Astrocyte of the cerebellum (primary cell): ENCODE measurements at regions not wholly inside any gene's neighbourhood (a gene's known extent, or its start where the extent isn't known, plus 50 kb on each side); places are given as distances from the start of the nearest gene placed in this dataset.
"Not testable (repeated sequence)": the region's sequence is repeated elsewhere in the genome, so short reads cannot be mapped to it uniquely, and the experiment has no call there.

Source experiments
- DNase-seq: peaks from one replicate; pipeline ENCODE4 v3.0.0-alpha.2; 2011; ENCODE audit warnings: low read depth
- H3K4me3 ChIP-seq: 2 replicates; pipeline ENCODE4 v1.5.1; 2011; ENCODE audit warnings: mild to moderate bottlenecking, low read depth, low read length, moderate library complexity
- in situ Hi-C: cut with HindIII; loops from 2 replicates; pipeline ENCODE4 v1.10.0; 2017; ENCODE audit warnings: low sequenced_read_pairs
- TF ChIP-seq, protein P1 (sequence below): IDR thresholded peaks from 2 replicates; pipeline ENCODE4 v1.5.1; 2012; ENCODE audit warnings: low read length, low read depth, moderate library complexity, mild to moderate bottlenecking; ENCODE audit errors: missing control alignments

DNA sequence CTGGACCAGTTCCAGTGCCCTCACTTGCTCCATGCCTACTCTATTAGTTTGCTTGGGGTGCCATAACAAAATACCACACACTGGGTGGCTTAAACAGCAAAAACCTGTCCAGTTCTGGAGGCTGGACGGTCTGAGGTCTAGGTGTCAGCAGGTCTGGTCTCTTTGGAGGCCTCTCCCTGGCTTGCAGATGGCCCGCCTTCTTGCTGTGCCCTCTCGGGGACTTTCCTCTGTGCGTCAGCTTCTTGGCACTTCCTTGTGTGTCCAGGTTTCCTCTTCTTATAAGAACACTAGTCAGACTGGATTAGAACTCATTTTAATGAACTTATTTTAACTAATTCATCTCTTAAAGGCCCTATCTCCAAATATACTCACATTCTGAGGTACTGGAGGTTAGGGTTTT is 97.2 kb downstream of the CARTPT start:
- in situ Hi-C loops: no loop called here
- TF ChIP-seq, protein P1, sequence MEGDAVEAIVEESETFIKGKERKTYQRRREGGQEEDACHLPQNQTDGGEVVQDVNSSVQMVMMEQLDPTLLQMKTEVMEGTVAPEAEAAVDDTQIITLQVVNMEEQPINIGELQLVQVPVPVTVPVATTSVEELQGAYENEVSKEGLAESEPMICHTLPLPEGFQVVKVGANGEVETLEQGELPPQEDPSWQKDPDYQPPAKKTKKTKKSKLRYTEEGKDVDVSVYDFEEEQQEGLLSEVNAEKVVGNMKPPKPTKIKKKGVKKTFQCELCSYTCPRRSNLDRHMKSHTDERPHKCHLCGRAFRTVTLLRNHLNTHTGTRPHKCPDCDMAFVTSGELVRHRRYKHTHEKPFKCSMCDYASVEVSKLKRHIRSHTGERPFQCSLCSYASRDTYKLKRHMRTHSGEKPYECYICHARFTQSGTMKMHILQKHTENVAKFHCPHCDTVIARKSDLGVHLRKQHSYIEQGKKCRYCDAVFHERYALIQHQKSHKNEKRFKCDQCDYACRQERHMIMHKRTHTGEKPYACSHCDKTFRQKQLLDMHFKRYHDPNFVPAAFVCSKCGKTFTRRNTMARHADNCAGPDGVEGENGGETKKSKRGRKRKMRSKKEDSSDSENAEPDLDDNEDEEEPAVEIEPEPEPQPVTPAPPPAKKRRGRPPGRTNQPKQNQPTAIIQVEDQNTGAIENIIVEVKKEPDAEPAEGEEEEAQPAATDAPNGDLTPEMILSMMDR: no peak
- no peak for DNase-seq

DNA sequence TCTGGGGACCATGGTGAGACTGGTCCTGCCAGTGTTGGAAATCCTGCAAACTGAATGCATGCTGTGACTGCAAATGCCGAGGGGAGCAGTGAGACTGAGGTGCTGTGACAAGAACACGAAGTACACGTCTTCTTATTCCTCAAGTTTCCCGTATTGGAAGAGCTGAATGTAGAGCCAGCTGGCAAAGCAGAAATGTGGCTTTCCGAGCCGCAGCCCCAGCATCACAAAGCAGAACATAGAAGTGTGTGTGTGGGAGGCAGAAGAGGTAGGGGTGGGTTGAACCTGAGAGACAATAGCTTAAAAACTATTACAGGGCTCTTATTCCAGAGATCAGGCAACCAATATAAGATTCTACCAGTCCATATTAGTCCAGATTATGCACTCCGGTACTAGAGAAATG is 98.8 kb downstream of the CARTPT start:
- TF ChIP-seq, protein P1: no peak
- no peak for DNase-seq
- H3K4me3 ChIP-seq: no peak overlapping the region
- in situ Hi-C loops: no loop called here

More for the DNA sequence above, 97.2 kb downstream of the CARTPT start:
- H3K4me3 ChIP-seq: no peak overlapping the region

DNA sequence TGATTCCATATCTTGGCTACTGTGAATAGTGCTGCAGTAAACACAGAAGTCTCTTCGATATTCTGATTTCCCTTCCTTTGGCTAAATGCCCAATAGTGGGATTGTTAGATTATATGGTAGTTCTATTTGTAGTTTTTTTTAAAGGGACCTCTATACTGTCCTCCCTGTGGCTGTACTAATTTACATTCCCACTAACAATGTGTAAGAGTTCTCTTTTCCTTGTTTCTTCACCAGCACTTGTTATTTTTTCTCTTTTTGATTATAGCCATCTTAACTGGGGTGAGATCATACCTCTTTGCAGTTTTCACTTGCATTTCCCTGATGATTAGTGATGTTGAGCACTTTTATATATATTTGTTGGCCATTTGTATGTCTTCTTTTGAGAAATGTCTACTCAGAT is 102.0 kb downstream of the CARTPT start:
- H3K4me3 ChIP-seq: no peak overlapping the region
- DNase-seq: no peak
- in situ Hi-C loops: no loop called here
- TF ChIP-seq, protein P1: no peak

DNA sequence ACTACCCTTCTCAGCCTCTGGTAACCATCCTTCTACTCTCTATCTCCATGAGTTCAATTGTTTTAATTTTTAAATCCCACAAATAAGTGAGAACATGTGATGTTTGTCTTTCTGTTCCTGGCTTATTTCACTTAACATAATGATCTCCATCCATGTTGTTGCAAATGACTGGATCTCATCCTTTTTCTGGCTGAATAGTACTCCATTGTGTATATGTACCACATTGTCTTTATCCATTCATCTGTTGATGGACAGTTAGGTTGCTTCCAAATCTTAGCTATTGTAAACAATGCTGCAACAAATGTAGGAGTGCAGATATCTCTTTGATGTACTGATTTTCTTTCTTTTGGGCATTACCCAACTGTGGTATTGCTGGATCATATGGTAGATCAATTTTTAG is 103.0 kb downstream of the CARTPT start:
- DNase-seq, in situ Hi-C loops, H3K4me3 ChIP-seq: not testable (repeated sequence)

DNA sequence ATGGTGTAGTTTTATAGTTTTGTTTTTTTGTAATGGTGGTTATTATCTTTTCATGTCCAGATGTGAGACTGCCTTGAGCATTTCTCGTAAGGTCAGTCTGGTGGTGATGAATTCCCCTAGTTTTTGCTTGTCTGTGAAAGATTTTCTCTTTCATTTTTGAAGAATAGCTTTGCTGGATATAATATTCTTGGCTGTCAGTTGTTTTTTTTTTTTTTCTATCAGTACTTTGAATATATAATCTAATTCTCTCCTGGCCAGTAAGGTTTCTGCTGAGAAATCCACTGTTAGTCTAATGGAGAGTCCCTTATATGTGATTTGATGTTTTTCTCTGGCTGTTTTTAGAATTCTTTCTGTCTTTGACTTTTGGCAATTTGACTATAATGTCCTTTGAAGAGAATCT is 106.9 kb downstream of the CARTPT start:
- TF ChIP-seq, protein P1: no peak
- DNase-seq: no peak
- H3K4me3 ChIP-seq: no peak overlapping the region
- in situ Hi-C loops: no loop called here

DNA sequence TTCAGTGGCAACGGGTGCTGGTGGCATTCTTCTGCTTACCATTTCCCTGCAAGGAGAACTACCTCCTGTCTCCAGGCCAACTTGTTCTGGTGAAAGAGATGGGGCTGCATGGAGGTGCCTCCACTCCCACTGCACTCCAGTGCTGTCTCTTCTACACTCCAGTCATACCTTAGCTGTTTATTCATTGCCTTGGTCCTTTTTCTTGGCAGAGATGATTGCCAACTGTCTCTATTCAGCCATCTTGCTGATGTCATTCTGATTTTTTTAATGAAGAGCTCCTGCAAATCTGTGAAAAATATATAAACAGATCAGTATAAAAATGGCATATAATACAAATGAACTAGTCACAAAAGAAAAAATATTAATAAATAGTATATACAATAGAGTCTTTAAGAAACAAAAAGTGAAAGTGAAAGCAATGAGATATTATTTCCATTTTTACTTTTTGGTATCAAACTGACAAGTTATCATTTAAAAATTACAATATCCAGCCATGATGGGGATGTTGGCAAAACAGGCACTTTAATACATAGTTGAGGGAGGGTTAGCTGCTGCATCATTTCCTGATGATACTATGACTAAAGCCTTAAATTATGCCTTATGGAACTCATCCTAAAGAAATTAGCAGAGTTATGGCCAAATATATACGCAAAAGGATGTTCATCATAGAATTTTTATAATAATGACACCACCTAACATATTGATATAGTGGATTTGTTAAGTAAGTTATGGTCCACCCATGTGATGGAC is 109.4 kb downstream of the CARTPT start:
- TF ChIP-seq, protein P1: no peak
- in situ Hi-C loops: no loop called here
- H3K4me3 ChIP-seq: no peak overlapping the region
- DNase-seq: no peak

DNA sequence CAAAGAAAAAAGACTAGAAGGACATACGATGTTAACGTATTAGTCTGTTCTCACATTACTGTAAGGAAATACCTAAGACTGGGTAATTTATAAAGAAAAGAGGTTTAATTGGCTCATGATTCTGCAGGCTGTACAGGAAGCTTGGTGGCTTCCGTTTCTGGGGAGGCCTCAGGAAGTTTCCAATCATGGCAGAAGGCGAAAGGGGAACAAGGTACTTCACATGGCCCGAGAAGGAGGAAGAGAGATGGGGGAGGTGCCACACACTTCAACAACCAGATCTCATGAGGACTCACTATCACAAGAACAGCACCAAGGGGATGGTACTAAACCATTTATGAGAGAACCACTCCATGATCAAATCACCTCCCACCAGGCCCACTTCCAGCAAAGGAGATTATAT is 110.1 kb downstream of the CARTPT start:
- in situ Hi-C loops: no loop called here
- DNase-seq: no peak

More for the DNA sequence above, 110.1 kb downstream of the CARTPT start:
- H3K4me3 ChIP-seq: no peak overlapping the region
- TF ChIP-seq, protein P1: no peak
